GM12878 (cell line): ENCODE measurements at regions not wholly inside any gene's neighbourhood (a gene's known extent, or its start where the extent isn't known, plus 50 kb on each side); places are given as distances from the start of the nearest gene placed in this dataset.

Experiments
- ATAC-seq: fragments of 200-7000 bp; cut with Tn5 transposase; 3 replicates; pipeline ENCODE4 v1.9.1; 2020; ENCODE audit warnings: mild to moderate bottlenecking, moderate library complexity
- BruUV-seq: library from RNA; stranded (reverse); fragments of 400-500 nt; replicated peaks from 2 replicates; lab custom pipeline; 2021; lab: Mats Ljungman, UMichigan
- CTCF ChIA-PET: fragments of 300-600 bp; sonication (Branson Sonifier 250); formaldehyde crosslinking; extraction: SDS; loops from one replicate; lab custom pipeline; 2021; ENCODE audit warnings: inconsistent platforms; lab: Yijun Ruan, JAX
- POLR2A ChIA-PET: fragments of 350-600 bp; formaldehyde crosslinking; extraction: SDS; loops from one replicate; lab custom pipeline; 2021; ENCODE audit warnings: inconsistent platforms; lab: Charles Lee
- RAD21 ChIA-PET: fragments of 300-600 bp; sonication (Branson Sonifier 250); formaldehyde crosslinking; loops from one replicate; lab custom pipeline; 2023; ENCODE audit warnings: antibody characterized with exemption; ENCODE audit not compliant: unreplicated experiment; lab: Charles Lee
- SMC1A ChIA-PET: fragments of 300-600 bp; sonication (Branson Sonifier 250); formaldehyde crosslinking; loops from one replicate; lab custom pipeline; 2023; ENCODE audit not compliant: unreplicated experiment, uncharacterized antibody; lab: Charles Lee
- DNase-seq: peaks from one replicate; pipeline ENCODE4 v3.0.0-alpha.2; 2011; ENCODE audit warnings: low read depth, low spot score
- FAIRE-seq: peaks from 3 replicates; lab custom pipeline; 2011; peaks lifted over from hg19 to GRCh38; lab: Jason Lieb, UNC
- H2AFZ ChIP-seq: 2 replicates; pipeline ENCODE4 v1.6.0; 2011; ENCODE audit warnings: low read depth, low read length, control low read depth; ENCODE audit not compliant: control insufficient read depth
- H3K27ac ChIP-seq: 2 replicates; pipeline ENCODE4 v1.5.1; 2011; ENCODE audit warnings: control low read depth; ENCODE audit not compliant: control insufficient read depth, insufficient read depth
- H3K27me3 ChIP-seq, 2 experiments: replicated peaks in 1 of 2; 2 replicates each; pipeline versions ENCODE4 v1.6.0 to v1.6.1; 2011; ENCODE audit warnings: low read length in 1 of 2; ENCODE audit not compliant: control insufficient read depth in 2 of 2, insufficient read depth in 2 of 2
- H3K36me3 ChIP-seq, 2 experiments: 2 replicates each; pipeline ENCODE4 v1.5.1; 2011; ENCODE audit warnings: low read length in 1 of 2; ENCODE audit not compliant: control insufficient read depth in 2 of 2, insufficient read depth in 2 of 2
- H3K4me1 ChIP-seq: 2 replicates; pipeline ENCODE4 v1.6.1; 2011; ENCODE audit warnings: mild to moderate bottlenecking, low read length, moderate library complexity, mixed read lengths; ENCODE audit not compliant: control insufficient read depth, insufficient read depth
- H3K4me2 ChIP-seq: 2 replicates; pipeline ENCODE4 v1.6.0; 2011; ENCODE audit warnings: control low read depth; ENCODE audit not compliant: control insufficient read depth, insufficient read depth
- H3K4me3 ChIP-seq: fragments of 200-600 bp; sonication (generic); 2 replicates; pipeline ENCODE4 v1.5.1; 2016
- H3K79me2 ChIP-seq: 2 replicates; pipeline ENCODE4 v1.6.0; 2011; ENCODE audit warnings: low read length; ENCODE audit not compliant: control insufficient read depth, insufficient read depth
- H3K9ac ChIP-seq: 2 replicates; pipeline ENCODE4 v1.8.0; 2011; ENCODE audit warnings: low read length, control low read depth, mixed read lengths; ENCODE audit not compliant: control insufficient read depth, insufficient read depth
- H3K9me3 ChIP-seq: replicated peaks from 3 replicates; pipeline ENCODE4 v1.5.1; 2011; ENCODE audit warnings: mild to moderate bottlenecking, low read length; ENCODE audit not compliant: control insufficient read depth, insufficient read depth
- H4K20me1 ChIP-seq: 2 replicates; pipeline ENCODE4 v1.6.0; 2011; ENCODE audit not compliant: control insufficient read depth, insufficient read depth
- BRCA1 ChIP-seq: IDR thresholded peaks from 2 replicates; pipeline ENCODE4 v1.6.1; 2011; ENCODE audit warnings: low read depth, low read length, improper control_type of control experiment
- GABPA ChIP-seq: IDR thresholded peaks from 2 replicates; pipeline ENCODE4 v1.6.1; 2014; ENCODE audit warnings: antibody characterized with exemption, low read depth, mild to moderate bottlenecking, inconsistent platforms
- MEF2B ChIP-seq: fragments of 450-650 bp; IDR thresholded peaks from 2 replicates; pipeline ENCODE4 v1.6.1; 2018; ENCODE audit warnings: mild to moderate bottlenecking, moderate library complexity; ENCODE audit not compliant: partially characterized antibody, poor library complexity, severe bottlenecking
- MTA2 ChIP-seq: fragments of 450-650 bp; IDR thresholded peaks from 2 replicates; pipeline ENCODE4 v1.6.1; 2016; ENCODE audit warnings: low read depth, mild to moderate bottlenecking, moderate library complexity
- MYB ChIP-seq: fragments of 150-350 bp; IDR thresholded peaks from 2 replicates; pipeline ENCODE4 v1.6.1; 2014; ENCODE audit warnings: mild to moderate bottlenecking, low read depth, low read length, borderline replicate concordance
- PAX5 ChIP-seq: IDR thresholded peaks from 2 replicates; pipeline ENCODE4 v1.6.1; 2011; ENCODE audit warnings: low read depth, low read length, borderline replicate concordance
- SMAD5 ChIP-seq: IDR thresholded peaks from 2 replicates; pipeline ENCODE4 v1.6.1; 2016; ENCODE audit warnings: antibody characterized with exemption, low read depth
- in situ Hi-C: fragments of 300-500 bp; cut with MboI; formaldehyde crosslinking; loops from 9 replicates; pipeline ENCODE4 v1.14.3; 2018; ENCODE audit warnings: mixed read lengths
- intact Hi-C: fragments of 100-400 bp; cut with micrococcal nuclease; formaldehyde crosslinking; loops from one replicate; pipeline ENCODE4 v1.14.2; 2022; ENCODE audit not compliant: unreplicated experiment
- TF ChIP-seq, protein P1 (sequence below): IDR thresholded peaks from 2 replicates; pipeline ENCODE4 v1.6.1; 2012; ENCODE audit warnings: low read depth, low read length, improper control_type of control experiment
- TF ChIP-seq, protein P2 (sequence below), 3 experiments: IDR thresholded peaks in 2 of 3; conservative IDR thresholded peaks in 1 of 3; 2 replicates each; pipeline ENCODE4 v1.5.1; 2011; ENCODE audit warnings: low read depth in 3 of 3, low read length in 3 of 3, mild to moderate bottlenecking in 3 of 3, control low read depth in 2 of 3, moderate library complexity in 2 of 3, inconsistent platforms in 1 of 3, mixed read lengths in 1 of 3; ENCODE audit not compliant: control insufficient read depth in 2 of 3, insufficient read depth in 1 of 3; ENCODE audit errors: extremely low read depth in 1 of 3
- TF ChIP-seq, protein P3 (sequence below): IDR thresholded peaks from 2 replicates; pipeline ENCODE4 v1.6.1; 2012; ENCODE audit warnings: mild to moderate bottlenecking, low read depth, low read length

DNA sequence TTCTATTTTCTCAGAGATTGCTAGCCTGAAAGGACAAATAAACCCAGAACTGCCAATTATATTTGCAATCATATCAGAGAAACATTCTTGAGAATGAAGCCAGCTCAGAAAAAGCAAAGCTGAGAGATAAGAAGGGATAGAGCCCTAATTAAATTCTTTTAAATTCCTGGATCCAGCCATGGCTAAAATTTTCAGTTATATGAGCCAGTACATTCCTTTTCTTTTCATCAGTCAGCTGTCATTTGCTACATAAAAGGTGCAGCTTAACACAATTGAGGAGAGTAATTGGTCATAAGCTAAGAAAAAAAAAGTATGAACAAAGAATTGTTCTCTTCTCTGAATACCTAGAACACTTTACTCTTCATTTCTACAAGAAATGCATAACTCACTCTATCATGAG is 303.5 kb upstream of the FIGN start:
- no peaks in the 10 kb centered on the region for H3K27me3 ChIP-seq
- intact Hi-C loops (no loop called here), in situ Hi-C loops (no loop called here)
- no TSS peak for BruUV-seq
- no peak for DNase-seq
- no peaks in the 10 kb centered on the region for H3K79me2 ChIP-seq
- CTCF ChIA-PET, result interaction anchor here (1.4 kb wide), 1 partner anchor 22 kb away, joined by 3 read pairs; no protein-coding TSS in a partner anchor
- SMC1A ChIA-PET, result interaction anchor here (0.9 to 1.3 kb wide), 2 partner anchors 21 to 26 kb away, joined by 3 read pairs; no protein-coding TSS in a partner anchor
- POLR2A ChIA-PET, result no interaction called here
- no peak for ATAC-seq
- H3K4me1 ChIP-seq, result no peaks in the 10 kb centered on the region
- H3K9ac ChIP-seq, result no peak overlapping the region
- H3K36me3 ChIP-seq, result no peaks in the 10 kb centered on the region
- H4K20me1 ChIP-seq, result no peaks in the 10 kb centered on the region
- RAD21 ChIA-PET, result no interaction called here
- H3K27ac ChIP-seq, result no peak overlapping the region
- H3K9me3 ChIP-seq, result no peaks in the 10 kb centered on the region; the same call in 2 of the 3 replicates
- H3K4me3 ChIP-seq, result no peak overlapping the region
- H2AFZ ChIP-seq, result no peak overlapping the region
- H3K4me2 ChIP-seq, result no peak overlapping the region
- FAIRE-seq, result no peak
- no peak for TF ChIP-seq PAX5
- TF ChIP-seq, protein P1, sequence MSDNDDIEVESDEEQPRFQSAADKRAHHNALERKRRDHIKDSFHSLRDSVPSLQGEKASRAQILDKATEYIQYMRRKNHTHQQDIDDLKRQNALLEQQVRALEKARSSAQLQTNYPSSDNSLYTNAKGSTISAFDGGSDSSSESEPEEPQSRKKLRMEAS, result no peak
- TF ChIP-seq GABPA, result no peak
- TF ChIP-seq BRCA1, result no peak
- TF ChIP-seq MYB, result no peak
- no peak for TF ChIP-seq MTA2
- TF ChIP-seq, protein P2, sequence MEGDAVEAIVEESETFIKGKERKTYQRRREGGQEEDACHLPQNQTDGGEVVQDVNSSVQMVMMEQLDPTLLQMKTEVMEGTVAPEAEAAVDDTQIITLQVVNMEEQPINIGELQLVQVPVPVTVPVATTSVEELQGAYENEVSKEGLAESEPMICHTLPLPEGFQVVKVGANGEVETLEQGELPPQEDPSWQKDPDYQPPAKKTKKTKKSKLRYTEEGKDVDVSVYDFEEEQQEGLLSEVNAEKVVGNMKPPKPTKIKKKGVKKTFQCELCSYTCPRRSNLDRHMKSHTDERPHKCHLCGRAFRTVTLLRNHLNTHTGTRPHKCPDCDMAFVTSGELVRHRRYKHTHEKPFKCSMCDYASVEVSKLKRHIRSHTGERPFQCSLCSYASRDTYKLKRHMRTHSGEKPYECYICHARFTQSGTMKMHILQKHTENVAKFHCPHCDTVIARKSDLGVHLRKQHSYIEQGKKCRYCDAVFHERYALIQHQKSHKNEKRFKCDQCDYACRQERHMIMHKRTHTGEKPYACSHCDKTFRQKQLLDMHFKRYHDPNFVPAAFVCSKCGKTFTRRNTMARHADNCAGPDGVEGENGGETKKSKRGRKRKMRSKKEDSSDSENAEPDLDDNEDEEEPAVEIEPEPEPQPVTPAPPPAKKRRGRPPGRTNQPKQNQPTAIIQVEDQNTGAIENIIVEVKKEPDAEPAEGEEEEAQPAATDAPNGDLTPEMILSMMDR (IDR thresholded peaks at IDR 0.05 in 2 of 3, conservative IDR thresholded peaks at IDR 0.05 in 1 of 3; ENCODE audit: control insufficient read depth in 2 of 3, extremely low read depth in 1 of 3, insufficient read depth in 1 of 3, low read depth in 3 of 3, low read length in 3 of 3), result no peak
- TF ChIP-seq, protein P3, sequence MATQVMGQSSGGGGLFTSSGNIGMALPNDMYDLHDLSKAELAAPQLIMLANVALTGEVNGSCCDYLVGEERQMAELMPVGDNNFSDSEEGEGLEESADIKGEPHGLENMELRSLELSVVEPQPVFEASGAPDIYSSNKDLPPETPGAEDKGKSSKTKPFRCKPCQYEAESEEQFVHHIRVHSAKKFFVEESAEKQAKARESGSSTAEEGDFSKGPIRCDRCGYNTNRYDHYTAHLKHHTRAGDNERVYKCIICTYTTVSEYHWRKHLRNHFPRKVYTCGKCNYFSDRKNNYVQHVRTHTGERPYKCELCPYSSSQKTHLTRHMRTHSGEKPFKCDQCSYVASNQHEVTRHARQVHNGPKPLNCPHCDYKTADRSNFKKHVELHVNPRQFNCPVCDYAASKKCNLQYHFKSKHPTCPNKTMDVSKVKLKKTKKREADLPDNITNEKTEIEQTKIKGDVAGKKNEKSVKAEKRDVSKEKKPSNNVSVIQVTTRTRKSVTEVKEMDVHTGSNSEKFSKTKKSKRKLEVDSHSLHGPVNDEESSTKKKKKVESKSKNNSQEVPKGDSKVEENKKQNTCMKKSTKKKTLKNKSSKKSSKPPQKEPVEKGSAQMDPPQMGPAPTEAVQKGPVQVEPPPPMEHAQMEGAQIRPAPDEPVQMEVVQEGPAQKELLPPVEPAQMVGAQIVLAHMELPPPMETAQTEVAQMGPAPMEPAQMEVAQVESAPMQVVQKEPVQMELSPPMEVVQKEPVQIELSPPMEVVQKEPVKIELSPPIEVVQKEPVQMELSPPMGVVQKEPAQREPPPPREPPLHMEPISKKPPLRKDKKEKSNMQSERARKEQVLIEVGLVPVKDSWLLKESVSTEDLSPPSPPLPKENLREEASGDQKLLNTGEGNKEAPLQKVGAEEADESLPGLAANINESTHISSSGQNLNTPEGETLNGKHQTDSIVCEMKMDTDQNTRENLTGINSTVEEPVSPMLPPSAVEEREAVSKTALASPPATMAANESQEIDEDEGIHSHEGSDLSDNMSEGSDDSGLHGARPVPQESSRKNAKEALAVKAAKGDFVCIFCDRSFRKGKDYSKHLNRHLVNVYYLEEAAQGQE, result no peak
- no peak for TF ChIP-seq SMAD5
- no peak for TF ChIP-seq MEF2B
